NCI-H510A treated with DMSO at 0.1 percent for 48 hours (cell line): ENCODE measurements at regions not wholly inside any gene's neighbourhood (a gene's known extent, or its start where the extent isn't known, plus 50 kb on each side); places are given as distances from the start of the nearest gene placed in this dataset.
A peak's percentile ranks its signal among the peaks of the same experiment; 100 is the strongest.
"Not testable (repeated sequence)": the region's sequence is repeated elsewhere in the genome, so short reads cannot be mapped to it uniquely, and the experiment has no call there.

Experiments used
- DNase-seq: peaks from one replicate; lab custom pipeline; 2025; lab: John Stamatoyannopoulos, UW

GRCh38 chr10:128178302-128178958 lies 52.2 kb upstream of the MKI67 start:
- no peak for DNase-seq

DNA sequence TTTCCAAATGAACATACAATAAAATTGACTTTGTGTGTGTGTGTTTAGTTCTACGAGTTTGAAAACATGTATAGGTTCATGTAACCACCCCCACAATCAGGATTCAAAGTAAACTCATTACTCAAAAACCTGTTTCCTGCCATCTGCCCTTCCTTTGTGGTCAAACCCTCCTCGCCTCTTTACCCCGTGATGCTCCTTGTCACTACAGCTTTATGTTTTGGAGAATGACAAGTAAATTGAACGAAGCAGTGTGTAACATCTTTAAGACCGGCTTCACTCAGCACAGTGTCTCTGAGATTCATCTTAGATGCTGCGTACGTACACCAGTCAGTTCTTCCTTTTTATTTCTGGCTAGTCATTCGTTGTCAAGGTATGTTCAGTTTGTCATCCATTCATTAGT lies 54.6 kb upstream of the MKI67 start:
- DNase-seq: no peak

DNA sequence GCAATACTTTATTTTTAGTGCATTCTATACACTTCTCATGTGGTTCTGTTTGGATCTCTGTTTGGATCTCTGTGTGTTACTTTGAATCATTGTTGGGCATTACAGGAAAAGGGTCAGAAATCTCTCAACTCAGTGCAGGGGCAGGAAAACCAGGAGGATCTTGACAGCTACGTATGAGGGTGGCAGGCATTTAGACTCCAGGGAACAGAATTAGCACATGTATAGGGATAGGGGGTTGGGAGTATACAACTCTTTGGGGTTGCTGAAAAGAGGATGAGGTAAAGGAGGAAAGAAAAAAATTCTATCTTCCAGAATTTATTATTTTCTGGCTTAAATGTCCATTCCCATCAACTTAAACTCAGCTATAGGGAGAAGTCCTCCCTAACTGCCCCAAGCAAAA lies 59.4 kb upstream of the MKI67 start:
- no peak for DNase-seq

- no peak for DNase-seq
Measured at GRCh38 chr10:128186959-128187787, 61.0 kb upstream of the MKI67 start.

DNA sequence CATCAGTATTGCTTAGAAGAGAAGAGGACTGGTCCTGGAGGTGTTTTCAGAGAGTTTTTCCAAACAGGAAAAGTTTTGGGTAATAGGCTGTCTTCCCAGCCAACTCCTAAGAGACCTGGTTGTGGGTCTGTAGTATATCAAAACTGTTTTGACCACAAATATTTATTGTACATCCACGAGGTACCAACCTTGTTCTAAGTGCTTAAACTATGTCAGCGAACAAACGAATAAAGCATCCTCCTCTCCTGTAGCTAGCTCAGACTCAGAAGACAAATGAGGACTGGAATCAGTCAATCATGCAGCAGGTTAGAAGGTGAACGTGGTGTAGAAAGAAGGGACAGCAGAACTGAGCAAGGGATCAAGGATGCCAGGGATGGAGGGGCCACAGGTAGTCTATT lies 61.6 kb upstream of the MKI67 start:
- DNase-seq: no peak

DNA sequence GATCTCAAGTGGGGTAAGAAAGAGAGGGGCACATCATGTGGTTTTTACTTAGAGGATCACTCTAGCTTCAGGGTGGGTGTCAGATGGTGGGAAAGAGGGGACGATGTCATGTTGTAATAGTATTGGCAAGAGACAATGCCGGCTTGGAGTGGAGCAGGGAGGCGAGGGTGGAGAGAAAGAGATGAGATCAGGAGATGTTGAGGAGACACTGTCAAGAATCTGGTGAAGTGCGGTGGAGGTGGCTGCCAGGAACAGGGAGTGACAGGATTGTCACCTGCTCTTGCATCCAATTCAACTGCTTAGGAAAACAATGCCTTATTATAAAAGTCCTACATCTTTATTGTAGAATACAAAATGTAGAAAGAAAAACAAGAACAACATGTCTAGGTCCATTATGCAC lies 63.0 kb upstream of the MKI67 start:
- no peak for DNase-seq

DNA sequence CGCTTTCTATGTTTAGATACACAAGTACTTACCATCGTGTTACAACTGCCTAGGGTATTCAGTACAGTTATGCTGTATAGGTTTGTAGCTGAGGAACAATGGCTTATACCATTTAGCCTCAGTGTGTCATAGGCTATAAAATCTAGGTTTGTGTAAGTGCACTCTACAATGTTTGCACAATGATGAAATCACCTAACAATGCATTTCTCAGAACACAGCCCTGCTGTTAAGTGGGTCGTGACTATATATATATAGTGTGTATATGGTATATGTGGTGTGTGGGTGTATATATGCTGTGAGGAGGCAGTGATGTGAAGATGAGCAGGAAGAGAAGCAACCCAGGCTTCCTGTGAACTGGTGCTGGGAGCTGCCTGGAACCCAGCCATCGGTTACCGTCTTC lies 65.6 kb upstream of the MKI67 start:
- DNase-seq: no peak

DNA sequence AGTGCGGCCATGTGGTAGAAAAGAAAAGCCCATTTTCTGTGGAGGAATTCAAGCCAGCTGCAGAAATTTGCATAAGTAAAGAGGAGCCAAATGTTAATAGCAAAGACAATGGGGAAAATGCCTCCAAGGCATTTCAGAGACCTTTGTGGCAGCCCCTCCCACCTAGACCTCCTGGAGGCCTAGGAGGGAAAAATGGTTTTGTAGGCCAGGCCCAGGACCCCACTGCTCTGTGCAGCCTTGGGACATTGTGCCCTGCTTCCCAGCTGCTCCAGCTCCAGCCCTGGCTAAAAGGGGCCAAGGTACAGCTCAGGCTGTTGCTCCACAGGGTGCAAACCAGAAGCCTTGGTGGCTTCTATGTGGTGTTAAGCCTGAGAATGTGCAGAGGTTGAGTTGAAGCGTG lies 75.6 kb upstream of the MKI67 start:
- not testable (repeated sequence) for DNase-seq

GRCh38 chr10:128203028-128203427 lies 76.8 kb upstream of the MKI67 start:
- no peak for DNase-seq

DNA sequence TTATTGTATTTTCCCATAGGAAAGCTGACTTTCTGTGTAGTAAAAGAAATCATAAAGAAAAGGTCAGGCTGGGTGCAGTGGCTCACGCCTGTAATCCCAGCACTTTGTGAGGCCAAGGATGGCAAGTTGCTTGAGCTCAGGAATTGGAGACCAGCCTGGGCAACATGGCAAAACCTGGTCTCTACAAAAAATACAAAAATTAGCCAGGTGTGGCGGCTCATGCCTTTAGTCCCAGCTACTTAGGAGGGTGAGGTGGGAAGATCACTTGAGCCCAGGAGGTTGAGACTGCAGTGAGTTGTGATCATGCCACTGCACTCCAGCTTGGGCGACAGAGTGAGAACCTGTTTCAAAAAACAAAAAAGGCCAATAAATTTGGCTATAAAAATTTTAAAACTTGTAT lies 79.4 kb upstream of the MKI67 start:
- DNase-seq: not testable (repeated sequence)

DNA sequence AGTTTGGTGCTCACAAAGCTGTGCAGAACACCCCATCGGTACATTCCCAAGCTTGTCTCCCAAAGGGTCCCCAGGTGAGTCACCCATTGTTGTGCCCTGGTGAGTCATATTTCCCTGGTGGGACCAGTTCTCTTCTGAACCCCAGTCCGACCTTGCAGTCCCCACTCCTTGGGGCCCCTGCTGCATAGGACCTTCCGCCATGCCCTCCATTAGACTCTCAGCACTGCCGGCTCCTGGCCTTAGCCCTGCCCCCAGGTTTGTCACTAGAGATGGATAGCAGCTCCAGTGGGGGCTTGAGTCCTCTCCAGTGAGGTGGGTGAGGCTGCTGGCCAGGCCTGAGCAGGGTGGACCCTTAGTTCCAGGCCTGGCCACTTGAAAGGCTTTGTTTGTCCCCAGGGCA lies 80.5 kb upstream of the MKI67 start:
- DNase-seq: no peak

DNA sequence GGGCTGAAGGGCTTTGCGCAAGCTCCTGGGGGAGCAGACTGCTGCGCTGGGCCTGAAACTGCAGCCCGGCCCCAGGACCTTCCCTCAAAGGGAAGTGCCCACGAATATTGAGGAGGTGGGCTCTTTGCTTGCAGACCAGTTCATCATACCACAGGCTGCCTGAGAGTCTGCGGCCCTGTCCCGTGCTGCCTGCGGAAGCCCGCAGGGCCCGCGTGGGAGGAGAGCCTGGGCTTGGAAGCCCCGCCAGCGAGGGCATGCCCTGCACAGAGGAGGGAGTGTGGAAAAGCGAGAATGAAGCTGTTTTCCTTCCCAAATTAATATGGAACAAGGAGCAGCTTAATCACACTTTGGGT lies 83.6 kb upstream of the MKI67 start:
- no peak for DNase-seq

DNA sequence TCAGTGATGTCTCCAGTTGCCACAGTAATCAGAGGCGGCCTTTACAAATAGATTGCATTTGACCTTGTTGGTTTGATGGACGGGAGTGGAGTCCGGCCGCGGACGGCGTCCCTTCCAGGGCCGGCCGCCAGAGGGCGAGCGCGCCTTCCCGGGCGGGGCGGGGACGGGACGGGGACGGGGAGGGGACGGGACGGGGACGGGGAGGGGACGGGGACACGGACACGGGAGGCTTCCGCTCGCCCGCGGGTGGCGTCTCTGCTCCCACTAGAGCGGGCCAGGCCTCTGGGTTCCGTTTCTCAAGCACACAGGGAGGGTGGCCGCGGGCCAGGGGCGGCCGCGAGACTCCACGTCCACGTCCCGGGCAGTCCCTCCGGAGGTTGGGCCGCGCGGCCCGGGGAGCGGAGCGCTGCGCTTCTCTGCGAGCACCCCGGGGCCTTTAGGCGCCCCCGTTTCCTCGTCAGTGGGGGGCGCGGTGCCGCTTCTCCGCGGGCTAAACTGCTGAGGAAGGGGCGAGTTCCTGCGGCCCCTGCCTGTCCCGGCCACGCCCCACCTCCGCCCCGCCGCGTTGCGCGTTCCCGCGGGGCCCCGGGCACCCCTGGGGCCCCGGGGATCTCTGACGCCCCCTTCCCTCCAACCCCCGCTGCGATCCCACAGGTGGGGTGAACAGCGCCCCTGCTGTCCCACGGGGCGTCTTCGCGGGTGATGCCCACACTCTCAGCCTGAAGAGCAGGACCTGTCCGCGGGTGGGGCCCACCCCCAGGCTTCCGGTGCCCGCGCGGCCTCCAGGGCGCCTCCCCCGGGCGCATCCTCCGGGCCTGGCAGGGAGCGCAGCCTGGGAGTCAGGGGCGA lies 84.2 kb upstream of the MKI67 start:
- DNase-seq: no peak

GRCh38 chr10:128211064-128211504 lies 84.9 kb upstream of the MKI67 start:
- no peak for DNase-seq

- DNase-seq: peak; percentile 19
Measured at GRCh38 chr10:128211953-128212727, 85.9 kb upstream of the MKI67 start.

DNA sequence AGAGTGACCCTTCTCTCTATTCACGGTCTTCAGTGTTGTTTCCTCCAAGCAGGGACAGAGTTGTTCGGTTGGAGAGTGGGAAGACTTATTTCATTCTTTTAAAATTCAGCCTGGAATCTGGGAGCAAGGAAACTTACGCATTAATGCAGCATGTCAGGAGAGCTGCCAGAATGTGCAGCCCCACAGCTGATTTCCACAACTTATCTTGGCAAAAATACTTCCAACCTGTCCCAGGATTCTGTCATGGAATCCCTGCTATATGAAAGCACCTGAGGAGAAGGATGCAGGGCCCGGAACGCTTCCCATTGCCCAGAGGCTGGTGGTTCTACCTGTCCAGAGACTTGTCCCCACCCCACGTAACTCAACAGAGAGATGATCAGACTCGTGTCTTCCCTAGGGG lies 86.9 kb upstream of the MKI67 start:
- no peak for DNase-seq

- DNase-seq: no peak
Measured at GRCh38 chr10:128215733-128216132, 89.5 kb upstream of the MKI67 start.

GRCh38 chr10:128217136-128217535 lies 90.9 kb upstream of the MKI67 start:
- no peak for DNase-seq

DNA sequence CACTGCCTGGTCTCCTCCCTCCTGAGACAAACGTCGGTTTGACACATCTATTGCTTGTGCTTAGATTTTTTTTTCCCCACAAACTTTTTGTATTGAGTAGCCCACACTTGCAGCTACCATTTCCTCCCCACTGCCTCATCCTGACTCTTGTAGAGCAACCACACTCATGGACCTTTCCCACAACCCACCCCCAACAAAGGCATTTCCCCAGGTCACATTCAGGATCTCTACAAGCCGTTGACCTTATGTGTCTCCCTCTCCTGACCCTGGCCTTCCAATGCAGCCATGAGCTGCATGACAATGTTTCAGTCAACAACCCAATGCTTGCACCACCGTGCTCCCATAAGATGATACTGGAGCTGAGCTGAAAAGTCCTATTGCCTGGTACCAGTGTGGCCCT lies 91.9 kb upstream of the MKI67 start:
- DNase-seq: no peak

DNA sequence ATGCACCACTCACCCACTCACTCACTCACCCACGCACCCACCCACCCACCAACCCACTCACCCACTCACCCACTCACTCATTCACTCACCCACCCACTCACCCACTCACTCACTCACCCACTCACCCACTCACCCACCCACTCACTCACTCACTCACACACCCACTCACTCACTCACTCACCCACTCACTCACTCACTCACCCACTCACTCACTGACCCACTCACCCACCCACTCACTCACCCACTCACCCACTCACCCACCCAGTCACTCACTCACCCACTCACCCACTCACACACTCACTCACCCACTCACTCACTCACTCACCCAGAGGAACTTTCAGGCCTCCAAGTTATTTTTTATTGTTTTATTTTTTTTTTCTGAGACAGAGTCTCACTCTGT lies 93.1 kb upstream of the MKI67 start:
- no peak for DNase-seq

- DNase-seq: no peak
Measured at GRCh38 chr10:128220021-128220420, 93.8 kb upstream of the MKI67 start.

GRCh38 chr10:128221117-128221516 lies 94.9 kb upstream of the MKI67 start:
- DNase-seq: no peak
